NOMO-1 treated with dmso at 0.1 percent for 144 hours (cell line): ENCODE measurements at regions not wholly inside any gene's neighbourhood (a gene's known extent, or its start where the extent isn't known, plus 50 kb on each side); places are given as distances from the start of the nearest gene placed in this dataset.

Source experiments
- DNase-seq: peaks from one replicate; lab custom pipeline; 2025; ENCODE audit not compliant: unreplicated experiment; lab: John Stamatoyannopoulos, UW

GRCh38 chr1:193613041-193613440 lies 426.6 kb upstream of the B3GALT2 start:
- DNase-seq, result no peak

GRCh38 chr1:193609592-193609991 lies 423.2 kb upstream of the B3GALT2 start:
- no peak for DNase-seq

DNA sequence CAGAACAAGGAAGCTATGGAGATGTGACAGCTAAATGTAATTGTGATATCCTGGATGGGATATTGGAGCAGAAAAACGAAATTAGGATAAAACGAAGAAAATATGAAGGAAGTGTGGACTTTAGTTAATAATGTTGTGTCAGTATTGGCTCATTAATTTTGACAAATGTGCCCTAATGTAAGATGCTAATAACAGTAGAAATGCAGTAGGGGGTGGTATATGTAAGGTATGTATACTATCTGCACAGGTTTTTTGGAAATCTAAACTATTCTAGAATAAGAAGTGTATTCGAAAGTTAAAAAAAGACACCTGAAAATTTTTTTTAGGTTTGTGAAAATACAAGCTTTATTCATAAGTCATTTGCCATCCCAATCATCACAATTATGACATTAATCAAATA lies 421.4 kb upstream of the B3GALT2 start:
- no peak for DNase-seq

DNA sequence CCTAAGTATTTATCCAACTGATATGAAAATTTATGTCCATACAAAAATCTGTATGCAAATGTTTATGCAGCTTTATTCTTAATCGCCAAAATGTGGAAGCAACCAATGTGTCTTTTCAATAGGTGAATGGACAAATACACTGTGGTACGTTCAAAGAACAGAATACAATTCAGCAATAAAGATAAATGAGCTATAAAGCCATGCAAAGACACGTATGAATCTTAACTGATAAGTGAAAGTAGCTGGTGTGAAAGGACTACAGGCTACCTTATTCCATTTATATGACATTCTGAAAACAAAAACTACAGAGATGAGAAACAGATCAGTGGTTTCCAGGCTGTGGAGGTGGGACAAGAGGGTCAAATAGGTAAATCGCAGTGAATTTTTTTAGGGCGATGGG lies 419.6 kb upstream of the B3GALT2 start:
- DNase-seq, result no peak

- DNase-seq, result no peak
These were observed 416.3 kb upstream of the B3GALT2 start for GRCh38 chr1:193602705-193603104.

DNA sequence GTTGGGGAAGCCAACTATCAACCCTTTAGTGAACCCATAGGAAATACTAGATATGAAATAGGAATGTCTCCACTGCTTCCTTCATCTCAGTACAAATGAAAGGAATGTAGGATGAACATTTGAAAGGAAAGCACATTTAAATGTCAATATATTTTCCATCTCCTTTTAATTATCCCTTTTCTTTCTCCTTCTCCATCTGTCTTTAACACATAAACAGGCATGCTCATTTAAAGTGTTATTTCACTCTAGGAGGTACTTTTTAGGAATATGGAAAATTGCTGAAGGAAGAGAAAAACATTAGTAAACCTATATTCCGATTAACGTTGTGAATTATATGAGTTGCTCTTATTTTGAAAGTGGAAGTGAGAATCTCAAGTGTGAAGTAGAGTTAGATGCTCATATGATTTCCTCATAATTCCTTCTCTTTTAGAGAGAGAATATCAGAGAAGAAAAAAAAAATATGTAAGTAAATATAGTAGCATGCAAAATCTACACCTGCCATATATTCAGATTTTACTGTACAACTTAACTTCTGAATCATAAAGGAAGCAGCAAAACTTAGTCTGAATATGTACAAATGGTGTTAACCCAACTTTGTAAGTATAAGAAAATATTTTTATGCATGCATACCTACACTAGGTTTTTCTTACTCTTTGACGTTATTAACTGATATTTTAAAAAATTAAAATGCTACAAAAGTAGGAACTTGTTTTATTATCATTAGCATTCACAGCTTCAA lies 406.9 kb upstream of the B3GALT2 start:
- DNase-seq, result no peak

GRCh38 chr1:193592317-193592716 lies 405.9 kb upstream of the B3GALT2 start:
- DNase-seq, result no peak

DNA sequence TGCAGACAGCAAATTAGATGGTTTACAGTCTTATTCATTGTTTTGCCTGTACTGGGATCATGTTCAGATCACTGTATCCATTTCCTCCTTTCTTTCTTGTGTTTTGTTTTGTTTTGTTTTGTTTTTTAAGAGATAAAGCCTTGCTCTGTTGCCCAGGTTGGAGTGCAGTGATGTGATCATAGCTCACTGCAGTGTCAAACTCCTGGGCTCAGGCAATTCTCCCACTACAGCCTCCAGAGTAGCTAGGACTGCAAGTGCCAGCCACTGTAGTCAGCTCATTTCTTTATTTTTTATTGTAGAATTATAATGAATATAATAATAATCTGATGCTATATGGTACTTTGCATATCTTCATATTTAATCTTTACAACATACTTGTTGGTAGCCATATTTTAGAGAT lies 403.7 kb upstream of the B3GALT2 start:
- DNase-seq, result no peak

- DNase-seq, result no peak
These were observed 403.2 kb upstream of the B3GALT2 start for GRCh38 chr1:193589597-193590040.

GRCh38 chr1:193588311-193589082 lies 402.1 kb upstream of the B3GALT2 start:
- DNase-seq, result no peak

- DNase-seq, result no peak
These were observed 398.4 kb upstream of the B3GALT2 start for GRCh38 chr1:193584731-193585239.

- DNase-seq, result no peak
These were observed 394.9 kb upstream of the B3GALT2 start for GRCh38 chr1:193581341-193581740.

GRCh38 chr1:193580419-193580818 lies 394.0 kb upstream of the B3GALT2 start:
- DNase-seq, result no peak

DNA sequence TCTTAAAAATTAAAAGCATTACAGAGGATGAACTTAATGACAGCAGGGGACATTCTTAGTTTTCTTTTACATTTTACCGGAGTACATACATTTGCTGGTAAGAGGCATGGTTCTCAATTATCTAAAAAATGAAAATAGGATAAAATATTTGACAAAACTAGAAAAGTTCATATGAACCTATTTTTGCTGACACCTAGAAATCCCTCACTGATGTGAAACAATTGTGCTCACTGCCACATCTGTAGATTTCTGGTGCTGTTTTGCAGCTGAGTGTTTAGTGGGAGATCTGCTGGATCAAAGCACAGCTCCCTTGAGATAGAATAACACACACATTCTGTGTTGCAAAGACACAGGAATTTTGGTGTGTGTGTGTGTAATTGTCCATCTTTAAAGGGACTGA lies 392.9 kb upstream of the B3GALT2 start:
- no peak for DNase-seq

GRCh38 chr1:193574913-193575312 lies 388.5 kb upstream of the B3GALT2 start:
- no peak for DNase-seq

- DNase-seq, result no peak
These were observed 383.5 kb upstream of the B3GALT2 start for GRCh38 chr1:193569983-193570269.

DNA sequence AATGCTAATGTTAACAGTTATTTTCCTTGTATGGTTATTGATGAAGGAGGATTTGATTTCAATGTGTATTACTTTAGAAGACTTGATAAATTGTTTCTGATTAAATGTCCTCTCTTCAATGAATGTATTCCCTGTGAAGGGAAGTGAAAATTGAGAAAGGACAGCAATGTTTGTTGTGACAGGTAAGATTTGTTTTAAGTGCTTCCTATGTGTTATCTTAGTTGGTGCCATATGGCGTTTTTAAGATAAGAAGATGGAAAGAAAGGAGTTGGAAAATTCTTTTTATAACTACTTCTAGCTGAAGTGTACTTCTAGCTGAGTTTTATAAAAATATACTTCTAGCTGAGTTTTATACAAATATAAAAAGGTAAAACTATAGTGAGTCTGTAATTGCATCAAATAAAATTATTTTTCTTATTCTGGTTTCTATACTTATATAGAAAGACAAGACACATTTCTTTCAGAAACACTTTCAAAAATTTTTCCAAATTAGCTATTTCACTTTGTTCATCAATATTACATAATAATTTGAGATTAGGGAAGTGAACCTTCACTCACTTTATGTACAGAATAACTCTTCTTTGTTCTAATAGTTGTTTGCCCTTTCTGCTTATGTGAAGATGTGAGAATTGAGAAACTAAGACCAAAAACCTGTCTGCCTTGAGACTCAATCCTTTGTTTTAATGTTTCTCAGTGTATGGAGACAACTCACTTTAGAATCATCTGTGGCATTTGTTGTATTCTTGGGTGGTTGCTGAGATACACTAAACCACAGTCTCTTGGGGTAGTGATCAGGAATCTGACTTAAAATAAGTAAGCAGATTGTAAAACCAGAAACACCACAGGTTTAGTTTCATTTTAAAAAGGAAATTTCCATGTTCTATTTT lies 382.9 kb upstream of the B3GALT2 start:
- no peak for DNase-seq

GRCh38 chr1:193568512-193568911 lies 382.1 kb upstream of the B3GALT2 start:
- DNase-seq, result peak; percentile 39

DNA sequence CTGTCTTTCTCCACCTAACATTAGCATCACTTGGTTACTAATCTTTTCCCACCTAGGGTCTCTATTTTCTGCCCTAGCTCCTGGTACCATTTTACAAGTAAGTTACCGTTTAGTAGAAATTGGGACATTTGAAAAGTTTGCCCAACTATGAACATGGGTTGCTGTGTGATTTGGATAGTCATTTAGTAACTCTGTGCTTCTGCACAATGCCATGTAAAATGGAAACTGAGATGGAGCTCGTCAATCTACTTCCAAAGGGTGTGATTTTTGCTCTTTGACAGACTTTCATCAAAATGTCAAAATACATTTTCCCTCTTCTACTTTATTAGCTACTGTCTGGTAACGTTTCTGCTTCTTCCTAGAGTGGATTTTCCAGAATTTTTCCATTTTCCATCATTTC lies 381.5 kb upstream of the B3GALT2 start:
- DNase-seq, result no peak

GRCh38 chr1:193566735-193567134 lies 380.3 kb upstream of the B3GALT2 start:
- no peak for DNase-seq

GRCh38 chr1:193565971-193566577 lies 379.7 kb upstream of the B3GALT2 start:
- DNase-seq, result no peak
